ENCODE measurements at regions not wholly inside any gene's neighbourhood (a gene's known extent, or its start where the extent isn't known, plus 50 kb on each side); places are given as distances from the start of the nearest gene placed in this dataset.

DNA sequence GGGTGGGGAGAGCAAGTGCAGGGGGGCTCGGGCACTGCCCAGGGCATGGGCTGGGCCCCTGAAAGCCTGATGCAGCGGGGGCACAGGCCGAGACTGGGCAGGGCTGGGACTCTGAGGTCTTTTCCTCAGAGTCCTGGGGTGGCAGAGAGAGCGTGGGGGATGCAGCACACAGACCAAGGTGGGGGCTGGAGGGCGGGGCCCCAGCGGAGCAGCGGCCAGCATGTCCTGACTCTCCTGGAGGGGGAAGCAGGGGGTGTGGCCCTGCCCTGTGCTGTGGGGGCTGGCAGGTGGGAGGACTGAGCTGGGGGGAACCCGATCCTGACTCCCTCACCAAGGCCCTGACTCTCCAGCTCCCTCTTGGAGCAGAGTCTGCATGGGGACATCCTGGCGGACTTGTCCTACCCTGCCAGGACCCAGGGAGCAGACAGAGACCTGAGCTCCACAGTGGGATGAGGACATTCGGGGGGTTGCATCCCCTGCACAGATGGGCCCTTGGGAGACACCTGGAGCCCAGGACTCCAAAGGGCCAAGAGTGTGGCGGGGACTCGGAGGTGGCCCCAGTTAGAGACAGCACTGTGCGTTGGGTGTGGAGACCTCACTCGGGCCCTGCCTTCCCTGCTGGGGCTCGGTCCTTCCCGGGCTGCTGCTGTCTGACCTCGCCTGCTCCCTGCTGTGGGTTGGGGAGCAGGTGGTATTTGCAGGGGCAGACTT, 326.1 kb downstream of the TMEM121 start:
- no peak overlapping the region for H3K4me3 ChIP-seq (replicated peaks; ENCODE audit: low read depth, low read length)
- no peak for TF ChIP-seq CTCF (IDR thresholded peaks at IDR 0.05; ENCODE audit: low read depth, low read length, missing control alignments)
- DNase-seq (ENCODE audit: extremely low read depth, low read depth): no peak

GRCh38 chr14:105853089-105853906, 326.9 kb downstream of the TMEM121 start:
- no peak for DNase-seq (ENCODE audit: extremely low read depth, low read depth)
- no peak overlapping the region for H3K4me3 ChIP-seq (replicated peaks; ENCODE audit: low read depth, low read length)
- no peak for TF ChIP-seq CTCF (IDR thresholded peaks at IDR 0.05; ENCODE audit: low read depth, low read length, missing control alignments)

DNA sequence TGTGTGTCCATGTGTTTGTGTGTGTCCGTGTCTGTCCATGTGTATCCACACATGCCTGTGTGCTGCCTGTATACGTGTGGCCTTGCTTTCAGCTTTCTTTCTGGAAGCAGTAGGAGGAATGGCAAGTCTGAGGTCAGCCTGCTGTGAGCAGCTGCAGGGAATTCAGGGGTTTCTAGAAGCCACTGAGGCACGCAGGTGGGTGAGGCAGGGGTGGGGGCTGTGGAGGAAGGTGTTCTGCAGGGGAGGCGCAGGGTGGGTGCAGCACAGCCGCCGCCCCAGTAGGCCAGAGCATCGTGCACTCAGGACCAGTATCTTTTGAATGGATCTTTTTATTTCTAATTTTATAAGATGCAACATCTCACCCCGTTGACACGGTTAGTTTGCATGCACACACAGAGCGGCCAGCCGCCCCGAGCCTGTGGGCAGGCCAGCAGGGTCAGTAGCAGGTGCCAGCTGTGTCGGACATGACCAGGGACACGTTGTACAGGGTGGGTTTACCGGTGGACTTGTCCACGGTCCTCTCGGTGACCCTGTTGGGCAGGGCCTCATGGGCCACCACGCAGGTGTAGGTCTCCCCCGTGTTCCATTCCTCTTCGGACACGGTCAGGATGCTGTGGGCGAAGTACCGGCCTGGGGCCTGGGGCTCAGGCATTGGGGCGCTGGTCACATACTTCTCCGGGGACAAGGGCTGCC, 327.7 kb downstream of the TMEM121 start:
- no peak overlapping the region for H3K4me3 ChIP-seq (replicated peaks; ENCODE audit: low read depth, low read length)
- no peak for TF ChIP-seq CTCF (IDR thresholded peaks at IDR 0.05; ENCODE audit: low read depth, low read length, missing control alignments)
- DNase-seq (ENCODE audit: extremely low read depth, low read depth): no peak

- H3K4me3 ChIP-seq (replicated peaks; ENCODE audit: low read depth, low read length): no peak overlapping the region
- DNase-seq (ENCODE audit: extremely low read depth, low read depth): no peak
- TF ChIP-seq CTCF (IDR thresholded peaks at IDR 0.05; ENCODE audit: low read depth, low read length, missing control alignments): no peak
These were observed 328.3 kb downstream of the TMEM121 start for GRCh38 chr14:105854600-105855245.

DNA sequence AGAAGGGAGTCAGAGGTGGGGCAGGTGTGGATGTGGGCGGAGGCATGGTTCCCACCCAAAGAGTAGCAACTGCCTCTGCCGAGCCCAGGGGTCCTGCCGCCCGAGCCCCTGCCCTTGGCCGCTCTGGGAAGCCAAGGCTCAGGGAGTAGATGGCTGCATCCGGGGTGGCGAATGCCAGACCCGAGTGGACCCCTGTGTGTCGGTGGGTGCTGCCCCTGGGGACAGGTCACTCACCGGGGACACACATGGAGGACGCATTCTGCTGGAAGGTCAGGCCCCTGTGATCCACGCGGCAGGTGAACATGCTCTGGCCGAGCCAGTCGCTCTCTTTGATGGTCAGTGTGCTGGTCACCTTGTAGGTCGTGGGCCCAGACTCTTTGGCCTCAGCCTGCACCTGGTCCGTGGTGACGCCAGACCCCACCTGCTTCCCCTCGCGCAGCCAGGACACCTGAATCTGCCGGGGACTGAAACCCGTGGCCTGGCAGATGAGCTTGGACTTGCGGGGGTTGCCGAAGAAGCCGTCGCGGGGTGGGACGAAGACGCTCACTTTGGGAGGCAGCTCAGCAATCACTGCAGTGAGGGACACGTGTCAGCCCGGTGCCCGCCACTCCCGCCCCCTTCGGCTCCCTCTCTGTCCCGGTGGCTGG, 329.0 kb downstream of the TMEM121 start:
- DNase-seq (ENCODE audit: extremely low read depth, low read depth): no peak

More for the DNA sequence above, 329.0 kb downstream of the TMEM121 start:
- no peak overlapping the region for H3K4me3 ChIP-seq (replicated peaks; ENCODE audit: low read depth, low read length)
- TF ChIP-seq CTCF (IDR thresholded peaks at IDR 0.05; ENCODE audit: low read depth, low read length, missing control alignments): no peak

Measured in HFF-Myc (cell line).